ENCODE measurements at regions not wholly inside any gene's neighbourhood (a gene's known extent, or its start where the extent isn't known, plus 50 kb on each side); places are given as distances from the start of the nearest gene placed in this dataset.

DNA sequence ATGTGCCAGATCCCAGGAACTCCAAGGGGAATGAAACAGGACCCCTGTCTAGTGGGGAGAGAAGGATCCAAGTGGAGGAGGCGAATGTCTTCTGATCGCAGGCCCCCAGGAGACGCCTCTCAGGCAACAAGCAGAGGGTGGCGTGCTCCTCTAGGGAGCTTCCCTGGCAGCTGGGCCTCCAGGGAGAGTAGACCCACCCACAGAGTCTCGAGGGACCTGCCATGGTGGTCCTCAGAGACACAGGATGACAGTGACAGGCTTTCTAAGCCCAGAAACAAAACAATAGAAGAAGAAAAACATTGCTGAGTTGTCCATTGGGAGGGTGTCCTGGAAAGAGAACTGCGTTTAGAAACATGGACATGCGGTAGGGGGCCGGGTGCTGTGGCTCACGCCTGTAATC is 140.6 kb upstream of the MAP1LC3B2 start:
- no peak overlapping the region for H3K4me3 Mint-ChIP-seq
- WGBS (ENCODE audit: insufficient coverage): 88% methylated on average over 9 of the region's 9 CpGs
- H3K36me3 ChIP-seq (ENCODE audit: control insufficient read depth, insufficient read depth, low read length): no peaks in the 10 kb centered on the region
- H3K4me3 ChIP-seq (ENCODE audit: low read length): no peak overlapping the region
- H3K9me3 Mint-ChIP-seq: peaks cover 0 to 3% of the 10 kb centered on the region in 2 donors
- ATAC-seq (no peak), DNase-seq (no peak)
- no peaks in the 10 kb centered on the region for H3K4me1 ChIP-seq (ENCODE audit: control insufficient read depth, insufficient read depth, low read length)
- TF ChIP-seq CTCF (IDR thresholded peaks at IDR 0.05): no peak
- H3K27ac ChIP-seq (ENCODE audit: low read length): no peak overlapping the region
- H3K9me3 ChIP-seq (ENCODE audit: control insufficient read depth, insufficient read depth, low read length): peaks cover 9% of the 10 kb centered on the region
- no peaks in the 10 kb centered on the region for H3K36me3 Mint-ChIP-seq
- H3K27me3 ChIP-seq (ENCODE audit: control insufficient read depth, insufficient read depth, low read length): no peaks in the 10 kb centered on the region
- H3K27ac Mint-ChIP-seq: no peak overlapping the region
- peaks cover 0 to 3% of the 10 kb centered on the region in 2 donors for H3K27me3 Mint-ChIP-seq (ENCODE audit: low read depth in 2 of 2)
- no peaks in the 10 kb centered on the region for H3K4me1 Mint-ChIP-seq
- intact Hi-C loops (cut with micrococcal nuclease): no loop called here

- no peak for TF ChIP-seq CTCF (IDR thresholded peaks at IDR 0.05)
- Histone ChIP-seq H3K4me1 (ENCODE audit: control insufficient read depth, insufficient read depth, low read length) (no peaks in the 10 kb centered on the region), H3K36me3 (ENCODE audit: control insufficient read depth, insufficient read depth, low read length) (no peaks in the 10 kb centered on the region), H3K27me3 (ENCODE audit: control insufficient read depth, insufficient read depth, low read length) (no peaks in the 10 kb centered on the region), H3K9me3 (ENCODE audit: control insufficient read depth, insufficient read depth, low read length) (peaks cover 9% of the 10 kb centered on the region), H3K27ac (ENCODE audit: low read length) (no peak overlapping the region), H3K4me3 (ENCODE audit: low read length) (no peak overlapping the region)
- H3K27me3 Mint-ChIP-seq (ENCODE audit: low read depth in 2 of 2): peaks cover 0 to 3% of the 10 kb centered on the region in 2 donors
- intact Hi-C loops (cut with micrococcal nuclease): no loop called here
- no peak for ATAC-seq
- H3K4me1 Mint-ChIP-seq: no peaks in the 10 kb centered on the region
- 82% methylated on average over 8 of the region's 8 CpGs for WGBS (ENCODE audit: insufficient coverage)
- no peaks in the 10 kb centered on the region for H3K36me3 Mint-ChIP-seq
- no peak overlapping the region for H3K4me3 Mint-ChIP-seq
- H3K27ac Mint-ChIP-seq: no peak overlapping the region
- DNase-seq: no peak
- H3K9me3 Mint-ChIP-seq: peaks cover 0 to 3% of the 10 kb centered on the region in 2 donors
These were observed 138.8 kb upstream of the MAP1LC3B2 start for GRCh38 chr12:116420227-116420880.

- no peak overlapping the region for H3K27ac ChIP-seq (ENCODE audit: low read length)
- peaks cover 9% of the 10 kb centered on the region for H3K9me3 ChIP-seq (ENCODE audit: control insufficient read depth, insufficient read depth, low read length)
- WGBS (ENCODE audit: insufficient coverage): 100% methylated on average over 2 of the region's 2 CpGs
- peaks cover 0 to 3% of the 10 kb centered on the region in 2 donors for H3K27me3 Mint-ChIP-seq (ENCODE audit: low read depth in 2 of 2)
- ATAC-seq (no peak), DNase-seq (no peak)
- no peak for TF ChIP-seq CTCF (IDR thresholded peaks at IDR 0.05)
- H3K9me3 Mint-ChIP-seq: peaks cover 0 to 3% of the 10 kb centered on the region in 2 donors
- no peaks in the 10 kb centered on the region for H3K27me3 ChIP-seq (ENCODE audit: control insufficient read depth, insufficient read depth, low read length)
- no peak overlapping the region for H3K4me3 ChIP-seq (ENCODE audit: low read length)
- H3K27ac Mint-ChIP-seq: no peak overlapping the region
- H3K4me1 ChIP-seq (ENCODE audit: control insufficient read depth, insufficient read depth, low read length): no peaks in the 10 kb centered on the region
- H3K4me3 Mint-ChIP-seq: no peak overlapping the region
- intact Hi-C loops (cut with micrococcal nuclease): no loop called here
- no peaks in the 10 kb centered on the region for H3K36me3 Mint-ChIP-seq
- no peaks in the 10 kb centered on the region for H3K4me1 Mint-ChIP-seq
- no peaks in the 10 kb centered on the region for H3K36me3 ChIP-seq (ENCODE audit: control insufficient read depth, insufficient read depth, low read length)
These were observed 137.2 kb upstream of the MAP1LC3B2 start for GRCh38 chr12:116421785-116422538.

Measured in natural killer cell (primary cell).